HepG2 (cell line): ENCODE measurements at regions not wholly inside any gene's neighbourhood (a gene's known extent, or its start where the extent isn't known, plus 50 kb on each side); places are given as distances from the start of the nearest gene placed in this dataset.

Experiments
- EP300 ChIP-seq, 3 experiments: sonication (generic) in 1 of 3; formaldehyde crosslinking in 1 of 3; IDR thresholded peaks; 2 replicates each; pipeline versions ENCODE4 v1.5.1 to v1.6.1; 2011 to 2020; ENCODE audit warnings: low read depth in 2 of 3, low read length in 2 of 3, borderline replicate concordance in 1 of 3, improper control_type of control experiment in 1 of 3, mild to moderate bottlenecking in 1 of 3, missing genetic modification reagents in 1 of 3, moderate library complexity in 1 of 3
- ETV5 ChIP-seq: IDR thresholded peaks from 2 replicates; pipeline ENCODE4 v1.6.1; 2018; ENCODE audit warnings: missing biosample characterization, missing genetic modification reagents, inconsistent platforms, borderline replicate concordance
- HMGXB4 ChIP-seq, 2 experiments: sonication (generic) in 1 of 2; formaldehyde crosslinking in 1 of 2; IDR thresholded peaks; 2 replicates each; pipeline versions ENCODE4 v1.4.0 to v1.6.1; 2018 to 2020; ENCODE audit warnings: missing genetic modification reagents in 2 of 2, borderline replicate concordance in 1 of 2, low read depth in 1 of 2, mild to moderate bottlenecking in 1 of 2, missing biosample characterization in 1 of 2
- HOXA5 ChIP-seq: sonication (generic); formaldehyde crosslinking; IDR thresholded peaks from 2 replicates; pipeline ENCODE4 v1.4.0; 2020; ENCODE audit warnings: missing genetic modification reagents
- JUN ChIP-seq: sonication (generic); formaldehyde crosslinking; IDR thresholded peaks from 2 replicates; pipeline ENCODE4 v1.4.0; 2020; ENCODE audit warnings: mild to moderate bottlenecking, missing genetic modification reagents
- KDM4B ChIP-seq: sonication (generic); formaldehyde crosslinking; IDR thresholded peaks from 2 replicates; pipeline ENCODE4 v1.4.0; 2020; ENCODE audit warnings: missing genetic modification reagents
- KLF6 ChIP-seq: IDR thresholded peaks from 2 replicates; pipeline ENCODE4 v1.8.0; 2016; ENCODE audit warnings: missing biosample characterization, missing genetic modification reagents
- PHB2 ChIP-seq: fragments of 450-650 bp; IDR thresholded peaks from 2 replicates; pipeline ENCODE4 v1.6.1; 2018; ENCODE audit not compliant: partially characterized antibody
- RARA ChIP-seq: IDR thresholded peaks from 2 replicates; pipeline ENCODE4 v1.6.1; 2016; ENCODE audit warnings: missing genetic modification reagents, missing compliant biosample characterization
- SIN3A ChIP-seq: IDR thresholded peaks from 2 replicates; pipeline ENCODE4 v1.6.1; 2011; ENCODE audit warnings: low read depth, mild to moderate bottlenecking, control low read depth, low read length, borderline replicate concordance
- SMC3 ChIP-seq: IDR thresholded peaks from 2 replicates; pipeline ENCODE4 v1.6.1; 2011; ENCODE audit warnings: low read length, improper control_type of control experiment
- SNAI1 ChIP-seq: sonication (generic); formaldehyde crosslinking; IDR thresholded peaks from 2 replicates; pipeline ENCODE4 v1.5.0; 2020; ENCODE audit warnings: mild to moderate bottlenecking, missing genetic modification reagents, borderline replicate concordance
- TBX2 ChIP-seq: sonication (generic); formaldehyde crosslinking; IDR thresholded peaks from 2 replicates; pipeline ENCODE4 v1.5.0; 2020; ENCODE audit warnings: missing genetic modification reagents, mild to moderate bottlenecking, borderline replicate concordance
- TFE3 ChIP-seq: IDR thresholded peaks from 2 replicates; pipeline ENCODE4 v1.6.1; 2016
- THAP11 ChIP-seq: IDR thresholded peaks from 2 replicates; pipeline ENCODE4 v1.6.1; 2016; ENCODE audit warnings: missing biosample characterization, missing genetic modification reagents
- TSC22D2 ChIP-seq: sonication (generic); formaldehyde crosslinking; IDR thresholded peaks from 2 replicates; pipeline ENCODE4 v1.5.1; 2020; ENCODE audit warnings: missing genetic modification reagents, mild to moderate bottlenecking, borderline replicate concordance
- ZNF143 ChIP-seq: sonication (generic); formaldehyde crosslinking; IDR thresholded peaks from 2 replicates; pipeline ENCODE4 v1.4.0; 2020; ENCODE audit warnings: missing genetic modification reagents
- ZNF329 ChIP-seq: sonication (generic); formaldehyde crosslinking; IDR thresholded peaks from 2 replicates; pipeline ENCODE4 v1.9.0; 2021; ENCODE audit warnings: low read depth, mild to moderate bottlenecking, missing genetic modification reagents
- ZNF383 ChIP-seq: sonication (generic); formaldehyde crosslinking; IDR thresholded peaks from 2 replicates; pipeline ENCODE4 v1.4.0; 2020; ENCODE audit warnings: missing genetic modification reagents, mild to moderate bottlenecking, borderline replicate concordance
- ZNF564 ChIP-seq: sonication (generic); formaldehyde crosslinking; IDR thresholded peaks from 2 replicates; pipeline ENCODE4 v1.8.1; 2023; ENCODE audit warnings: mild to moderate bottlenecking, missing genetic modification reagents
- ZNF629 ChIP-seq: sonication (generic); formaldehyde crosslinking; conservative IDR thresholded peaks from 2 replicates; pipeline ENCODE4 v1.5.0; 2020; ENCODE audit warnings: missing genetic modification reagents
- ZNF652 ChIP-seq: IDR thresholded peaks from 2 replicates; pipeline ENCODE4 v1.6.1; 2016; ENCODE audit warnings: low read depth, borderline replicate concordance
- ZNF766 ChIP-seq: sonication (generic); formaldehyde crosslinking; IDR thresholded peaks from 2 replicates; pipeline ENCODE4 v1.5.0; 2020; ENCODE audit warnings: missing genetic modification reagents, borderline replicate concordance

GRCh38 chr2:8525582-8526402 lies 156.1 kb upstream of the ID2 start (continued):
- TF ChIP-seq ZNF652 (0 out of 2 replicates have a peak, but pooled peaks have one; percentile 39), ETV5 (peak; percentile 87), RARA (CRISPR knock-in tag) (peak; percentile 62; the same call in 1 of the 2 replicates), KLF6 (peak; percentile 86; the same call in 1 of the 2 replicates), ZNF766 (CRISPR knock-in tag) (0 out of 2 replicates have a peak, but pooled peaks have one; percentile 51), ZNF329 (CRISPR knock-in tag) (peak; percentile 49; the same call in 1 of the 2 replicates), ZNF564 (CRISPR knock-in tag) (peak; percentile 83; the same call in 1 of the 2 replicates), SMC3 (peak; percentile 99), SIN3A (peak; percentile 61; the same call in 1 of the 2 replicates), ZNF143 (CRISPR knock-in tag) (no peak), ZNF629 (CRISPR knock-in tag) (peak; percentile 21; the same call in 1 of the 2 replicates), TFE3 (CRISPR knock-in tag) (peak; percentile 83), KDM4B (CRISPR knock-in tag) (0 out of 2 replicates have a peak, but pooled peaks have one; percentile 54), JUN (CRISPR knock-in tag) (no peak), EP300 (IDR thresholded peaks at IDR 0.05; ENCODE audit: low read depth in 2 of 2, low read length in 2 of 2) (peak; percentile 11 to 67; a peak in 2 of 4 replicates), EP300 (CRISPR knock-in tag; IDR thresholded peaks at IDR 0.05; ENCODE audit: borderline replicate concordance) (no peak), SNAI1 (no peak), ZNF383 (CRISPR knock-in tag) (peak; percentile 96; the same call in 1 of the 2 replicates), HOXA5 (no peak), THAP11 (CRISPR knock-in tag) (peak; percentile 58), HMGXB4 (CRISPR knock-in tag; IDR thresholded peaks at IDR 0.05; ENCODE audit: borderline replicate concordance in 1 of 2, low read depth in 1 of 2) (peak; percentile 86 to 92; a peak in 3 of 4 replicates), PHB2 (no peak), TSC22D2 (CRISPR knock-in tag) (peak; percentile 80; the same call in 1 of the 2 replicates), TBX2 (peak; percentile 91)
